SK-N-SH (cell line): ENCODE measurements at regions not wholly inside any gene's neighbourhood (a gene's known extent, or its start where the extent isn't known, plus 50 kb on each side); places are given as distances from the start of the nearest gene placed in this dataset.

Experiments used
- CTCF ChIA-PET: fragments of 300-600, 350-600 bp; formaldehyde crosslinking; extraction: SDS; loops from one replicate; lab custom pipeline; 2021; lab: Yijun Ruan, JAX
- POLR2A ChIA-PET: fragments of 350-600 bp; sonication (Branson Sonifier 250); formaldehyde crosslinking; extraction: SDS; loops from one replicate; lab custom pipeline; 2020; ENCODE audit warnings: antibody characterized with exemption, inconsistent platforms; lab: Yijun Ruan, JAX
- DNase-seq: peaks from one replicate; pipeline ENCODE4 v3.0.0; 2012
- H2AFZ ChIP-seq: fragments of 200-600 bp; sonication (generic); 2 replicates; pipeline ENCODE4 v1.8.1; 2016; ENCODE audit warnings: antibody characterized with exemption, mild to moderate bottlenecking, low read depth
- H3F3A ChIP-seq: fragments of 200-600 bp; sonication (generic); replicated peaks from 2 replicates; pipeline ENCODE3; 2016; ENCODE audit warnings: antibody characterized with exemption, mild to moderate bottlenecking; ENCODE audit not compliant: insufficient read depth
- H3K27ac ChIP-seq, 2 experiments: fragments of 200-500 bp in 1 of 2; fragments of 200-600 bp in 1 of 2; sonication (Bioruptor generic) in 1 of 2; sonication (generic), shearing (Covaris generic) in 1 of 2; 2 replicates each; pipeline versions ENCODE4 v1.5.1 to v1.6.1; 2014 to 2016; ENCODE audit warnings: low read depth in 2 of 2, inconsistent platforms in 1 of 2, low read length in 1 of 2, mild to moderate bottlenecking in 1 of 2, mixed read lengths in 1 of 2
- H3K27me3 ChIP-seq: fragments of 200-600 bp; sonication (generic), shearing (Covaris generic); 2 replicates; pipeline ENCODE4 v1.6.1; 2016; ENCODE audit warnings: mixed run types; ENCODE audit not compliant: insufficient read depth
- H3K36me3 ChIP-seq, 2 experiments: fragments of 200-500 bp in 1 of 2; fragments of 200-600 bp in 1 of 2; sonication (Bioruptor generic) in 1 of 2; sonication (generic) in 1 of 2; replicated peaks in 1 of 2; 2 replicates each; pipeline versions ENCODE3 to v1.5.1; 2014 to 2016; ENCODE audit warnings: low read length in 1 of 2, mild to moderate bottlenecking in 1 of 2; ENCODE audit not compliant: insufficient read depth in 2 of 2, control insufficient read depth in 1 of 2
- H3K4me1 ChIP-seq, 2 experiments: fragments of 200-500 bp in 1 of 2; fragments of 200-600 bp in 1 of 2; sonication (Bioruptor generic) in 1 of 2; sonication (generic), shearing (Covaris generic) in 1 of 2; 2 replicates each; pipeline versions ENCODE4 v1.5.1 to v1.6.1; 2014 to 2016; ENCODE audit warnings: low read depth in 1 of 2, low read length in 1 of 2, mixed run types in 1 of 2; ENCODE audit not compliant: insufficient read depth in 2 of 2, control insufficient read depth in 1 of 2
- H3K4me2 ChIP-seq: fragments of 200-600 bp; sonication (generic), shearing (Covaris generic); 2 replicates; pipeline ENCODE4 v1.6.1; 2017; ENCODE audit warnings: mixed run types
- H3K4me3 ChIP-seq, 2 experiments: fragments of 200-500 bp in 1 of 2; fragments of 200-600 bp in 1 of 2; sonication (Bioruptor generic) in 1 of 2; sonication (generic), shearing (Covaris generic) in 1 of 2; 2 replicates each; pipeline versions ENCODE4 v1.5.1 to v1.8.1; 2014 to 2016; ENCODE audit warnings: low read depth in 2 of 2, inconsistent platforms in 1 of 2, low read length in 1 of 2, mild to moderate bottlenecking in 1 of 2, mixed read lengths in 1 of 2, moderate library complexity in 1 of 2
- H3K79me2 ChIP-seq: fragments of 200-600 bp; sonication (generic); 2 replicates; pipeline ENCODE4 v1.8.1; 2017; ENCODE audit warnings: mild to moderate bottlenecking; ENCODE audit not compliant: insufficient read depth
- H3K9ac ChIP-seq: fragments of 200-600 bp; sonication (generic); 2 replicates; pipeline ENCODE4 v1.6.1; 2017; ENCODE audit warnings: mixed run types
- H3K9me2 ChIP-seq: fragments of 200-600 bp; sonication (generic); 2 replicates; pipeline ENCODE4 v1.6.1; 2017; ENCODE audit warnings: mixed run types
- H3K9me3 ChIP-seq: fragments of 200-600 bp; sonication (generic); 2 replicates; pipeline ENCODE4 v1.6.1; 2017; ENCODE audit warnings: mixed run types, mild to moderate bottlenecking, moderate library complexity
- H4K20me1 ChIP-seq: fragments of 200-600 bp; sonication (generic); 2 replicates; pipeline ENCODE4 v1.6.1; 2017; ENCODE audit warnings: mild to moderate bottlenecking, mixed run types; ENCODE audit not compliant: insufficient read depth
- CHD2 ChIP-seq: fragments of 150-350 bp; IDR thresholded peaks from 2 replicates; pipeline ENCODE4 v1.6.1; 2018; ENCODE audit warnings: low read length; ENCODE audit not compliant: partially characterized antibody
- EP300 ChIP-seq, 2 experiments: IDR thresholded peaks; 2 replicates each; pipeline versions ENCODE4 v1.4.0 to v1.6.1; 2012; ENCODE audit warnings: borderline replicate concordance in 1 of 2, low read depth in 1 of 2, low read length in 1 of 2
- EZH2phosphoT487 ChIP-seq: fragments of 200-600 bp; sonication (generic); IDR thresholded peaks from 2 replicates; pipeline ENCODE4 v1.6.1; 2017; ENCODE audit warnings: low read depth, mixed run types, mild to moderate bottlenecking, antibody characterized with exemption, moderate library complexity, borderline replicate concordance
- FOSL2 ChIP-seq: IDR thresholded peaks from 2 replicates; pipeline ENCODE4 v1.4.0; 2012; ENCODE audit warnings: low read depth, mild to moderate bottlenecking, moderate library complexity, borderline replicate concordance
- FOXJ3 ChIP-seq: sonication (generic); formaldehyde crosslinking; IDR thresholded peaks from 2 replicates; pipeline ENCODE4 v1.5.1; 2020; ENCODE audit warnings: mild to moderate bottlenecking, missing genetic modification reagents
- GATA2 ChIP-seq: sonication (generic); formaldehyde crosslinking; IDR thresholded peaks from 2 replicates; pipeline ENCODE4 v1.5.0; 2020; ENCODE audit warnings: mild to moderate bottlenecking, missing genetic modification reagents
- JUND ChIP-seq: IDR thresholded peaks from 2 replicates; pipeline ENCODE4 v1.4.0; 2012
- MAX ChIP-seq: IDR thresholded peaks from 2 replicates; pipeline ENCODE4 v1.4.0; 2012; ENCODE audit warnings: low read depth
- MEF2A ChIP-seq: IDR thresholded peaks from 2 replicates; pipeline ENCODE4 v1.4.0; 2012; ENCODE audit warnings: low read depth, borderline replicate concordance
- NFIC ChIP-seq: IDR thresholded peaks from 2 replicates; pipeline ENCODE4 v1.4.0; 2012; ENCODE audit warnings: borderline replicate concordance
- POLR2AphosphoS5 ChIP-seq: IDR thresholded peaks from 2 replicates; pipeline ENCODE4 v1.6.1; 2012; ENCODE audit warnings: low read depth, low read length
- RCOR1 ChIP-seq: fragments of 150-350 bp; IDR thresholded peaks from 2 replicates; pipeline ENCODE4 v1.6.1; 2017; ENCODE audit warnings: antibody characterized with exemption, low read length
- RFX5 ChIP-seq: IDR thresholded peaks from 2 replicates; pipeline ENCODE4 v1.6.1; 2012; ENCODE audit warnings: mild to moderate bottlenecking, improper control_type of control experiment, low read length
- SIN3A ChIP-seq: IDR thresholded peaks from 2 replicates; pipeline ENCODE4 v1.6.1; 2012; ENCODE audit warnings: low read depth, mild to moderate bottlenecking, low read length, moderate library complexity, borderline replicate concordance
- SMC3 ChIP-seq: IDR thresholded peaks from 2 replicates; pipeline ENCODE4 v1.6.1; 2012; ENCODE audit warnings: low read depth, low read length, improper control_type of control experiment
- TCF12 ChIP-seq: IDR thresholded peaks from 2 replicates; pipeline ENCODE4 v1.4.0; 2012
- WGBS: methylation state at CpG from one replicate; pipeline ENCODE4 v1.1.6; 2017; ENCODE audit warnings: low lambda C conversion rate; 5-methylcytosine and 5-hydroxymethylcytosine counted together
- TF ChIP-seq, protein P1 (sequence below): IDR thresholded peaks from 2 replicates; pipeline ENCODE4 v1.4.0; 2012; ENCODE audit warnings: low read depth, borderline replicate concordance
- TF ChIP-seq, protein P2 (sequence below): IDR thresholded peaks from 2 replicates; pipeline ENCODE4; 2012
- TF ChIP-seq, protein P3 (sequence below): fragments of 150-350 bp; IDR thresholded peaks from 2 replicates; pipeline ENCODE4 v1.6.1; 2017; ENCODE audit warnings: antibody characterized with exemption, low read length, low read depth, borderline replicate concordance

GRCh38 chr4:45576275-45576674 lies 547.6 kb downstream of the GABRG1 start (continued):
- TF ChIP-seq, protein P1, sequence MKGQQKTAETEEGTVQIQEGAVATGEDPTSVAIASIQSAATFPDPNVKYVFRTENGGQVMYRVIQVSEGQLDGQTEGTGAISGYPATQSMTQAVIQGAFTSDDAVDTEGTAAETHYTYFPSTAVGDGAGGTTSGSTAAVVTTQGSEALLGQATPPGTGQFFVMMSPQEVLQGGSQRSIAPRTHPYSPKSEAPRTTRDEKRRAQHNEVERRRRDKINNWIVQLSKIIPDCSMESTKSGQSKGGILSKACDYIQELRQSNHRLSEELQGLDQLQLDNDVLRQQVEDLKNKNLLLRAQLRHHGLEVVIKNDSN: no peak
- no peak for TF ChIP-seq MEF2A
- TF ChIP-seq SIN3A: no peak
- no peak for TF ChIP-seq JUND
- TF ChIP-seq NFIC: no peak

DNA sequence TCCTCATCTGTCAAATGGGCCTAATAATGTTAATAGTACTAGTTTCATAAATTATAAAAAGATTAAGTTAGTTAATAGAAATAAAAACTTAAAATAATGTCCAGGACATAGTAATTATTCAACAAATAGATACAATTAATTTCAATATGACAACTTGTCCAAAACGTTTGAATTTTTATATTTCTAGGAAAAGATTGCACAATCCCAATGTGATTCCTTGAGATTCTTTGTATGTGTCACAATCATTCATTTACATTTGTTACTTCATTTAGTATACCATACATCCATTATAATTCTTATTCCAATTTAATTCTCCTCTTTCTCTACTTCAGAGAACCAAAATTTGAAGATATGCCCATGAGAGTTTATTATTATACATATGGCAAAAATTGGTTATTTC lies 554.2 kb downstream of the GABRG1 start:
- DNase-seq: no peak
- H3K9ac ChIP-seq: no peak overlapping the region
- 2% methylated on average over 1 of the region's 1 CpG for WGBS
- peaks cover 5% of the 10 kb centered on the region; the same call in 1 of the 2 replicates for H3K9me3 ChIP-seq
- H3K9me2 ChIP-seq: peaks cover 6% of the 10 kb centered on the region; the same call in 1 of the 2 replicates
- no peaks in the 10 kb centered on the region for H3K27me3 ChIP-seq
- no peaks in the 10 kb centered on the region for H3K36me3 ChIP-seq
- H3K4me1 ChIP-seq: no peaks in the 10 kb centered on the region
- POLR2A ChIA-PET: no interaction called here
- H4K20me1 ChIP-seq: no peaks in the 10 kb centered on the region
- no peaks in the 10 kb centered on the region for H3K79me2 ChIP-seq
- H2AFZ ChIP-seq: no peak overlapping the region
- no peaks in the 10 kb centered on the region for H3F3A ChIP-seq
- no peak overlapping the region for H3K4me2 ChIP-seq
- no peak for TF ChIP-seq JUND
- no peak for TF ChIP-seq RCOR1
- TF ChIP-seq CHD2: no peak
- TF ChIP-seq, protein P2, sequence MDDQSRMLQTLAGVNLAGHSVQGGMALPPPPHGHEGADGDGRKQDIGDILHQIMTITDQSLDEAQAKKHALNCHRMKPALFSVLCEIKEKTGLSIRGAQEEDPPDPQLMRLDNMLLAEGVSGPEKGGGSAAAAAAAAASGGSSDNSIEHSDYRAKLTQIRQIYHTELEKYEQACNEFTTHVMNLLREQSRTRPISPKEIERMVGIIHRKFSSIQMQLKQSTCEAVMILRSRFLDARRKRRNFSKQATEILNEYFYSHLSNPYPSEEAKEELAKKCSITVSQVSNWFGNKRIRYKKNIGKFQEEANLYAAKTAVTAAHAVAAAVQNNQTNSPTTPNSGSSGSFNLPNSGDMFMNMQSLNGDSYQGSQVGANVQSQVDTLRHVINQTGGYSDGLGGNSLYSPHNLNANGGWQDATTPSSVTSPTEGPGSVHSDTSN: no peak
- no peak for TF ChIP-seq EP300 (IDR thresholded peaks at IDR 0.05; ENCODE audit: borderline replicate concordance in 1 of 2, low read depth in 1 of 2, low read length in 1 of 2)
- TF ChIP-seq, protein P3, sequence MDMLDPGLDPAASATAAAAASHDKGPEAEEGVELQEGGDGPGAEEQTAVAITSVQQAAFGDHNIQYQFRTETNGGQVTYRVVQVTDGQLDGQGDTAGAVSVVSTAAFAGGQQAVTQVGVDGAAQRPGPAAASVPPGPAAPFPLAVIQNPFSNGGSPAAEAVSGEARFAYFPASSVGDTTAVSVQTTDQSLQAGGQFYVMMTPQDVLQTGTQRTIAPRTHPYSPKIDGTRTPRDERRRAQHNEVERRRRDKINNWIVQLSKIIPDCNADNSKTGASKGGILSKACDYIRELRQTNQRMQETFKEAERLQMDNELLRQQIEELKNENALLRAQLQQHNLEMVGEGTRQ: no peak
- TF ChIP-seq GATA2 (CRISPR knock-in tag): no peak
- TF ChIP-seq POLR2AphosphoS5: no peak
- no peak for TF ChIP-seq FOXJ3 (CRISPR knock-in tag)
- no peak for TF ChIP-seq NFIC
- no peak for TF ChIP-seq SMC3
- TF ChIP-seq EZH2phosphoT487: no peak
- no peak for TF ChIP-seq MAX
- no peak for TF ChIP-seq TCF12
- TF ChIP-seq FOSL2: no peak
- TF ChIP-seq RFX5: no peak
- CTCF ChIA-PET: no interaction called here
- H3K27ac ChIP-seq: no peak overlapping the region
- H3K4me3 ChIP-seq: no peak overlapping the region
